Tibial nerve (tissue), 4 donors: ENCODE measurements at regions not wholly inside any gene's neighbourhood (a gene's known extent, or its start where the extent isn't known, plus 50 kb on each side); places are given as distances from the start of the nearest gene placed in this dataset.

Experiments used
- DNase-seq, 2 donors: peaks; one replicate each; pipeline ENCODE4 v3.0.0-alpha.2; 2019; ENCODE audit warnings: low spot score in 2 of 2
- H3K27ac ChIP-seq, 4 donors: fragments of 200-600 bp; sonication (generic) in 3 of 4; one replicate each; pipeline ENCODE4 v1.5.1; 2017 to 2019; ENCODE audit warnings: mild to moderate bottlenecking in 1 of 4
- H3K27me3 ChIP-seq, 2 donors: fragments of 200-600 bp; sonication (generic) in 1 of 2; one replicate each; pipeline versions ENCODE4 v1.5.1 to v1.6.0; 2017 to 2019
- H3K36me3 ChIP-seq, 3 donors: fragments of 200-600 bp; sonication (generic); one replicate each; pipeline ENCODE4 v1.5.1; 2018 to 2019
- H3K4me1 ChIP-seq, 4 donors: fragments of 200-600 bp; sonication (generic) in 3 of 4; one replicate each; pipeline ENCODE4 v1.5.1; 2017 to 2019
- H3K4me3 ChIP-seq, 4 donors: fragments of 200-600 bp; sonication (generic) in 3 of 4; one replicate each; pipeline ENCODE4 v1.5.1; 2017 to 2019; ENCODE audit warnings: mild to moderate bottlenecking in 1 of 4, moderate library complexity in 1 of 4
- H3K9me3 ChIP-seq, 4 donors: fragments of 200-600 bp; sonication (generic) in 3 of 4; one replicate each; pipeline ENCODE4 v1.5.1; 2017 to 2019
- CTCF ChIP-seq, 5 experiments: fragments of 200-600 bp in 3 of 5; fragments of 450-650 bp in 2 of 5; sonication (generic) in 3 of 5; IDR thresholded peaks; one replicate each; pipeline ENCODE4 v1.5.1; 2016 to 2019; ENCODE audit warnings: antibody characterized with exemption in 5 of 5, mild to moderate bottlenecking in 3 of 5, moderate library complexity in 2 of 5
- EP300 ChIP-seq, 2 donors: sonication (generic); formaldehyde crosslinking; IDR thresholded peaks; one replicate each; pipeline ENCODE4 v1.6.1; 2017; ENCODE audit warnings: antibody characterized with exemption in 2 of 2, mild to moderate bottlenecking in 1 of 2
- POLR2A ChIP-seq, 2 donors: fragments of 450-650 bp; IDR thresholded peaks; one replicate each; pipeline ENCODE4 v1.6.1; 2017; ENCODE audit warnings: antibody characterized with exemption in 2 of 2, mild to moderate bottlenecking in 2 of 2, moderate library complexity in 2 of 2
- WGBS, 2 donors: methylation state at CpG; one replicate each; pipeline ENCODE4 v1.1.5; 2018; 5-methylcytosine and 5-hydroxymethylcytosine counted together

DNA sequence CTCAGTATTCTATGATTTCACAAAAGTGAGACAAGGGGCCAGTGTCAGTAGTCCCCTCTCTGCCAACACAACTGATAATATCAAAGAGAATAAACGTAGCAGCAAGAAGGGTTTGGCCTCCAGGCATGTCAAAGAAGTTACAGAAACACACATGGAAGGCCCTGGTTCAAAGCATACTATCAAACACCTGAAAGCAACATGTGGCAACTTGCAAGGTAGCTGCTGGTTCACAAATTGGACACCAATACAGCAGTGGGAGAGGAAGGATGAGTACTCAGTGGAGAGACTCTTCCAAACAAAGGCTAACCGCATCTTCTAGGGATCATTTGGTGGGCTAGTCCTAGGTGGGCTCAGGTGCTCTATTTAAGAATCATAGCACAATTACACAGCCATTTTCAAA, 74.9 kb upstream of the MAOA start:
- peak overlapping the region in 1 of 4 donors; percentile 50 for H3K27ac ChIP-seq
- 80 to 87% methylated on average over 2 of the region's 2 CpGs for WGBS, 2 donors

GRCh38 chrX:43581888-43582539, 74.1 kb upstream of the MAOA start:
- WGBS, 2 donors = 79 to 88% methylated on average over 5 of the region's 5 CpGs
- no peak for TF ChIP-seq CTCF (IDR thresholded peaks at IDR 0.05)
- TF ChIP-seq POLR2A (IDR thresholded peaks at IDR 0.05) = no peak
- TF ChIP-seq EP300 (IDR thresholded peaks at IDR 0.05) = peak in 1 of 2 donors; percentile 74
- H3K27me3 ChIP-seq = no peaks in the 10 kb centered on the region
- no peak for DNase-seq
- no peaks in the 10 kb centered on the region for H3K4me1 ChIP-seq
- H3K27ac ChIP-seq = peak overlapping the region in 1 of 4 donors; percentile 58
- H3K9me3 ChIP-seq = no peaks in the 10 kb centered on the region
- no peak overlapping the region for H3K4me3 ChIP-seq
- H3K36me3 ChIP-seq = no peaks in the 10 kb centered on the region

More for the DNA sequence above, 74.9 kb upstream of the MAOA start:
- Histone ChIP-seq H3K4me3 (no peak overlapping the region), H3K4me1 (no peaks in the 10 kb centered on the region), H3K36me3 (no peaks in the 10 kb centered on the region), H3K27me3 (no peaks in the 10 kb centered on the region), H3K9me3 (no peaks in the 10 kb centered on the region)
- TF ChIP-seq EP300 (IDR thresholded peaks at IDR 0.05) (no peak), POLR2A (IDR thresholded peaks at IDR 0.05) (no peak), CTCF (IDR thresholded peaks at IDR 0.05) (no peak)
- DNase-seq = no peak

- Histone ChIP-seq H3K36me3 (no peaks in the 10 kb centered on the region), H3K4me3 (no peak overlapping the region), H3K27ac (peak overlapping the region in 1 of 4 donors; percentile 58), H3K4me1 (no peaks in the 10 kb centered on the region), H3K27me3 (no peaks in the 10 kb centered on the region), H3K9me3 (no peaks in the 10 kb centered on the region)
- 79 to 80% methylated on average over 1 of the region's 1 CpG for WGBS, 2 donors
- DNase-seq = no peak
- TF ChIP-seq CTCF (IDR thresholded peaks at IDR 0.05) (no peak), EP300 (IDR thresholded peaks at IDR 0.05) (peak in 1 of 2 donors; percentile 6), POLR2A (IDR thresholded peaks at IDR 0.05) (no peak)
Measured at GRCh38 chrX:43582540-43582913, 73.6 kb upstream of the MAOA start.

DNA sequence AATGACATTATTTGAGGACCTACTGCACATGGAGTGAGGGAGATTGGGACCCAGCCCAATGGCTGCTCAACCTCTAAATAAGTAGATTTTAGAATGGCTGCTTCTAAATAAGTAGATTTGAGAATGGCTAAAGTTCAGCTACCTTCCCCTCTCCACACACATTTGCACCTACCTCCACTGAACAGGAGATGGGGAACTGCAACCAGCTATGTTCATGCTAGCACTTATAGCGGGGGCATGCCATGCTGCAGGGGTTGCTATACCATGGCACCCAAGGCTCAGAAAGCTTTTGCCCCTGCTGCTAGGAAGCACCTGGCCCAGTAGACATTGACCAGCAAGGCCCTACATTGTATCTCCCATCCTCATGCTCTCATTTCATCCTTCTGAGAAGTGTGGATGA, 70.2 kb upstream of the MAOA start:
- no peak overlapping the region for H3K4me3 ChIP-seq
- 86 to 100% methylated on average over 1 of the region's 1 CpG for WGBS, 2 donors
- no peaks in the 10 kb centered on the region for H3K9me3 ChIP-seq
- peaks cover 0 to 5% (median 0%) of the 10 kb centered on the region in 4 donors for H3K4me1 ChIP-seq
- H3K36me3 ChIP-seq = no peaks in the 10 kb centered on the region
- TF ChIP-seq POLR2A (IDR thresholded peaks at IDR 0.05) = no peak
- no peak for TF ChIP-seq CTCF (IDR thresholded peaks at IDR 0.05)
- TF ChIP-seq EP300 (IDR thresholded peaks at IDR 0.05) = no peak
- H3K27me3 ChIP-seq = no peaks in the 10 kb centered on the region
- no peak for DNase-seq
- H3K27ac ChIP-seq = no peak overlapping the region

- Histone ChIP-seq H3K9me3 (no peaks in the 10 kb centered on the region), H3K4me3 (no peak overlapping the region), H3K4me1 (peaks cover 0 to 6% (median 0%) of the 10 kb centered on the region in 4 donors), H3K36me3 (no peaks in the 10 kb centered on the region), H3K27me3 (no peaks in the 10 kb centered on the region), H3K27ac (no peak overlapping the region)
- WGBS, 2 donors = 54 to 64% methylated on average over 2 of the region's 2 CpGs
- no peak for DNase-seq
- no peak for TF ChIP-seq POLR2A (IDR thresholded peaks at IDR 0.05)
- no peak for TF ChIP-seq CTCF (IDR thresholded peaks at IDR 0.05)
- TF ChIP-seq EP300 (IDR thresholded peaks at IDR 0.05) = no peak
Measured at GRCh38 chrX:43586830-43587229, 69.3 kb upstream of the MAOA start.
